Stimulated activated naive CD8-positive, alpha-beta T cell treated with anti-CD3 and anti-CD28 coated beads, Interleukin-15, Interleukin-2, amounts not matched to agents 100 ng/mL and 50 ng/mL, for 24 hours (primary cell): ENCODE measurements at regions not wholly inside any gene's neighbourhood (a gene's known extent, or its start where the extent isn't known, plus 50 kb on each side); places are given as distances from the start of the nearest gene placed in this dataset.
"Not testable (repeated sequence)": the region's sequence is repeated elsewhere in the genome, so short reads cannot be mapped to it uniquely, and the experiment has no call there.

ENCODE experiments used
- H3K27ac Mint-ChIP-seq: one replicate; pipeline ENCODE4 v1.8.0; 2021; ENCODE audit warnings: mild to moderate bottlenecking, mixed read lengths
- H3K27me3 Mint-ChIP-seq: one replicate; pipeline ENCODE4 v1.8.0; 2021; ENCODE audit warnings: mixed read lengths
- H3K36me3 Mint-ChIP-seq: one replicate; pipeline ENCODE4 v1.8.0; 2021; ENCODE audit warnings: low read depth, mixed read lengths
- H3K4me1 Mint-ChIP-seq: one replicate; pipeline ENCODE4 v1.8.0; 2021; ENCODE audit warnings: low read depth, mixed read lengths
- H3K4me3 Mint-ChIP-seq: one replicate; pipeline ENCODE4 v1.8.0; 2021; ENCODE audit warnings: mild to moderate bottlenecking, mixed read lengths
- H3K9me3 Mint-ChIP-seq: one replicate; pipeline ENCODE4 v1.8.0; 2021; ENCODE audit warnings: mixed read lengths

DNA sequence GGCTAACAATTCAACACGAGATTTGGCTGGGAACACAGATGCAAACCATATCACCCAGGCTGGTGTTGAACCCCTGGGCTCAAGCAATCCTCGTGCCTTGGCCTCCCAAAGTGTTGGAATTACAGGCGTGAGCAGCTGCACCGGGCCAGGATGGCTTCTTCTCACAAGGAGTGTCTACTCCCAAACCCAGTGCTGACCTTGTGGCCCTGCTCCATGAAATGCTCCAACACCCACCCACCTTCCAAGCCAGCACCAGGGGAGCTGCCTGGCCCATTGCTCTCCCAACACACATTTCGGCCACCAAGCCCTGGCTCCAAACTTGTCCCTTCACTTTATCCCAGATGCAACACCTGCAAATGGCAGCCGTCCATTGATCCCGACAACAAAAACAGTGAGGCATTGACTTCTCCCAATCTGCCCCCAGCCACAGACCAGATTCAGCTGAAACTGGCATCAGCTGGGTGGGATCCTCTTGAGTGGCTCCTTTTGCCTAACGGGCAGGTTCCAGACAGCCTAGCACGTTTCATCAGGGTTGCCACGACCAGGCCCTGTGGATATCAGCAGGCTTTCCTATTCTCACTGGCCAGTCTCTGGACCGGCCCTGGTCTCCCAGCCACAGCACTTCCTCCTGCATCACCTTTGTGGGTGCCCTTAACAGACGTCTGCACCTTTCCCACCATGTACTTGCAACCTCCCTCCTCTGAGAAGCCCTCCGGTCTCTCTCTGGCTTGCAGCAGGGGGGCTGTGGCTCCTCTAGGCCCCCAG, 105.7 kb upstream of the CARD11 start:
- H3K36me3 Mint-ChIP-seq: no peaks in the 10 kb centered on the region
- H3K27me3 Mint-ChIP-seq: no peaks in the 10 kb centered on the region
- no peaks in the 10 kb centered on the region for H3K9me3 Mint-ChIP-seq
- no peak overlapping the region for H3K4me3 Mint-ChIP-seq
- no peak overlapping the region for H3K27ac Mint-ChIP-seq
- peaks cover 26% of the 10 kb centered on the region for H3K4me1 Mint-ChIP-seq

GRCh38 chr7:3150027-3150426, 106.4 kb upstream of the CARD11 start:
- H3K4me1 Mint-ChIP-seq: peaks cover 30% of the 10 kb centered on the region
- no peaks in the 10 kb centered on the region for H3K36me3 Mint-ChIP-seq
- H3K27ac Mint-ChIP-seq: no peak overlapping the region
- H3K4me3 Mint-ChIP-seq: no peak overlapping the region
- no peaks in the 10 kb centered on the region for H3K9me3 Mint-ChIP-seq
- H3K27me3 Mint-ChIP-seq: no peaks in the 10 kb centered on the region

DNA sequence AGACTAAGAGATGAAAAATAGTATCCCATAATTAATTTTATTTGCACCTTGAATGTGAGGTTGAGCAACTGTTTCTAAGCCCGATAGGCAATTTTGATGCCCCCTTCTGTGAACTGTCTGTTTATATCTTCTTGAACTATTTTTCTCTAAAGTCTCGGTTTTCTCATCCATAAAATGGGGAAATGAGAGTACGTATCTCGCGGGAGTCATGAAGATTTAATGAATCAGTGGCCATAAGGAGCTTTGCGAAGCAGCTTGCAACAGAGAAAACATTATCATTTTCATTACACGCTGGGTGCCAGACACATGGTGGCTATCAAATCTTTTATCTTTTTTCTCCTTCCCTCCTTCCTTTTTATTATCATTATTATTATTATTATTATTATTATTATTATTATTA, 108.1 kb upstream of the CARD11 start:
- no peak overlapping the region for H3K27ac Mint-ChIP-seq
- no peak overlapping the region for H3K4me3 Mint-ChIP-seq
- H3K36me3 Mint-ChIP-seq: no peaks in the 10 kb centered on the region
- no peaks in the 10 kb centered on the region for H3K27me3 Mint-ChIP-seq
- peaks cover 26% of the 10 kb centered on the region for H3K4me1 Mint-ChIP-seq
- H3K9me3 Mint-ChIP-seq: no peaks in the 10 kb centered on the region

GRCh38 chr7:3152714-3153113, 109.0 kb upstream of the CARD11 start:
- Mint-ChIP-seq H3K36me3 (no peaks in the 10 kb centered on the region), H3K27ac (no peak overlapping the region), H3K9me3 (no peaks in the 10 kb centered on the region), H3K4me3 (no peak overlapping the region), H3K4me1 (peaks cover 22% of the 10 kb centered on the region), H3K27me3 (no peaks in the 10 kb centered on the region)

- Mint-ChIP-seq H3K27ac (no peak overlapping the region), H3K4me1 (peaks cover 25% of the 10 kb centered on the region), H3K9me3 (no peaks in the 10 kb centered on the region)
Observed at GRCh38 chr7:3153118-3153517, 109.5 kb upstream of the CARD11 start.

DNA sequence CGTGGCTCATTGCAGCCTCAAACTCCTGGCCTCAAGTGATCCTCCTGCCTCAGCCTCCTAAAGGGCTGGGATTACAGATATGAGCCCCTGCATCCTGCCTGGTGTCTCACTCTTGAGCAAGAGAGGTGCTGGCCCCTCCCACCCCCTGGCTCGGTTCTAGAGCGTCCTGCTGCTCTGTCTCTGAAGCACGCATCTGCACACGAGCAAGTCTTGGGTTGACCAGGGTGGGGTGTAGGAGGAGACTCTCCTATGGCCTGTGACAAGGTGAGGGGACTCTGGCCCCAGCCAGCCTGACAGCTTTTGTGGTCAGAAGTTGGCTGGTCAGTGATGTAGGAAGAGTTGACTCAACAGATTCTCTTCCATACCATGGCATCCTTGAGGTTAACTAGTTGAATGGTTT, 110.7 kb upstream of the CARD11 start:
- peaks cover 25% of the 10 kb centered on the region for H3K4me1 Mint-ChIP-seq
- H3K27me3 Mint-ChIP-seq: no peaks in the 10 kb centered on the region
- peak overlapping the region; percentile 31 for H3K27ac Mint-ChIP-seq
- no peaks in the 10 kb centered on the region for H3K36me3 Mint-ChIP-seq
- H3K4me3 Mint-ChIP-seq: no peak overlapping the region
- no peaks in the 10 kb centered on the region for H3K9me3 Mint-ChIP-seq

More at GRCh38 chr7:3153118-3153517, 109.5 kb upstream of the CARD11 start:
- Mint-ChIP-seq H3K4me3 (no peak overlapping the region), H3K36me3 (no peaks in the 10 kb centered on the region), H3K27me3 (no peaks in the 10 kb centered on the region)

- no peak overlapping the region for H3K4me3 Mint-ChIP-seq
- H3K4me1 Mint-ChIP-seq: peaks cover 23% of the 10 kb centered on the region
- peak overlapping the region; percentile 31 for H3K27ac Mint-ChIP-seq
- no peaks in the 10 kb centered on the region for H3K36me3 Mint-ChIP-seq
- no peaks in the 10 kb centered on the region for H3K27me3 Mint-ChIP-seq
- H3K9me3 Mint-ChIP-seq: no peaks in the 10 kb centered on the region
Observed at GRCh38 chr7:3154881-3155494, 111.3 kb upstream of the CARD11 start.

DNA sequence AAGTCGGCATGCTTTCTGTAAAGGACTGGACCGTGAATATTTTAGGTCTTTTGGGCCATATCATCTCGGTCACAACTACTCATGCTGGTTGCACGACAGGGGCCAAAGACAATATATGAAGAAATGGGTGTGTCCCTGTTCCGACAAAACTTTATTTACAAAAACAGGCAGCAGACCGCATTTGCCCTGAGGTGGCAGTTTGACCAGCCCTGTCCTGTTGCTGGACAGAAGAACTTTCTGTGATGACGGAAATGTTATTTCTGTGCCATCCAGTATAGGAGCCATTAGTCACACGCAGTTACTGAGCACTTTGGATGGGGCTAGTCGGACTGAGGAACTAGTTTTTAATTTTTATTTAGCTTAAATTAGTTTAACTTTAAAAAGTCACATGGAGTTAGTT, 112.8 kb upstream of the CARD11 start:
- no peaks in the 10 kb centered on the region for H3K9me3 Mint-ChIP-seq
- H3K36me3 Mint-ChIP-seq: no peaks in the 10 kb centered on the region
- no peaks in the 10 kb centered on the region for H3K27me3 Mint-ChIP-seq
- H3K4me1 Mint-ChIP-seq: peaks cover 18% of the 10 kb centered on the region
- H3K27ac Mint-ChIP-seq: no peak overlapping the region
- no peak overlapping the region for H3K4me3 Mint-ChIP-seq

DNA sequence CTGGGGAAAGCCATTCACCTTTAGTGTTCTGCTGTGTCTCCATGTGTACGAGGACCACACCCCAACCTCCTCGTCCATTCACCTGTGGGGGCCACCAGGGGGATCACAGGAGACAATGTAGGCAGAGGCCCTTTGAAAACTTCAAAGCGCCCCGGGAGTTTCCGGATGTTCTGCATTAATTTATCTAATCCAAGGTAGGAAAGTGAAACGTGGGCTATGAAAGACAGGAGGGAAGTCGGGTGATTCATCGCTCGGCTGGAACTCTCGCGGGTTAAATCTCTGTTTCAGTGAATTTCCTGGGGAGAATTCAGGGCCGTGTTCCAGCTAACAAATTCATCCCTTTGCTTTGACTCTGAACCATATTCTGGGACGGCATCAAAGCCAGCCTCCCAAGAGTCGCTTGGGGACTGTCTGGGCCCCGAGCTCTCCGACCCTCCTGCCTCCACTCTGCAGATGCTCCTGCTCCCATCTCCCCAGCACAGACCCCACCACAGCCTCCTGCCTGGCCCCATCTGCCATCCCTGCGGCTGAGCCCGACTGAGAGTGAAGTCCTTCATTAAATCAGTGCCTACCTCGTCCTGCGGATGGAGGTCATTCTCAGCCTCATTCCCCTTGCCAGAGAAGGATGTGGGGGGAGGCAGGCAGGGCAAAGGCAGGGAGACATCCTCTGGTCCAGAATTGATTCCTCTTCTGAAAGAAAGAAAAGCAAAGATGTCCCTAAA, 114.1 kb upstream of the CARD11 start:
- Mint-ChIP-seq H3K36me3 (no peaks in the 10 kb centered on the region), H3K27ac (no peak overlapping the region), H3K27me3 (no peaks in the 10 kb centered on the region), H3K4me3 (no peak overlapping the region), H3K9me3 (no peaks in the 10 kb centered on the region), H3K4me1 (peaks cover 15% of the 10 kb centered on the region)

GRCh38 chr7:3158341-3158760, 114.7 kb upstream of the CARD11 start:
- H3K27ac Mint-ChIP-seq: no peak overlapping the region
- H3K9me3 Mint-ChIP-seq: no peaks in the 10 kb centered on the region
- H3K4me3 Mint-ChIP-seq: no peak overlapping the region

GRCh38 chr7:3159039-3159438, 115.4 kb upstream of the CARD11 start:
- no peaks in the 10 kb centered on the region for H3K36me3 Mint-ChIP-seq
- H3K9me3 Mint-ChIP-seq: no peaks in the 10 kb centered on the region
- no peaks in the 10 kb centered on the region for H3K27me3 Mint-ChIP-seq
- no peak overlapping the region for H3K27ac Mint-ChIP-seq
- peaks cover 9% of the 10 kb centered on the region for H3K4me1 Mint-ChIP-seq
- no peak overlapping the region for H3K4me3 Mint-ChIP-seq

More at GRCh38 chr7:3158341-3158760, 114.7 kb upstream of the CARD11 start:
- Mint-ChIP-seq H3K27me3 (no peaks in the 10 kb centered on the region), H3K4me1 (peaks cover 15% of the 10 kb centered on the region), H3K36me3 (no peaks in the 10 kb centered on the region)

- Mint-ChIP-seq H3K9me3 (no peaks in the 10 kb centered on the region), H3K36me3 (no peaks in the 10 kb centered on the region), H3K27me3 (no peaks in the 10 kb centered on the region), H3K4me3 (no peak overlapping the region), H3K27ac (no peak overlapping the region), H3K4me1 (peaks cover 7% of the 10 kb centered on the region)
Observed at GRCh38 chr7:3159445-3159844, 115.8 kb upstream of the CARD11 start.

- not testable (repeated sequence) for H3K36me3 Mint-ChIP-seq, H3K27me3 Mint-ChIP-seq, H3K9me3 Mint-ChIP-seq, H3K27ac Mint-ChIP-seq, H3K4me1 Mint-ChIP-seq, H3K4me3 Mint-ChIP-seq
Observed at GRCh38 chr7:3159926-3160325, 116.3 kb upstream of the CARD11 start.

- Mint-ChIP-seq H3K4me1 (peaks cover 3% of the 10 kb centered on the region), H3K27ac (no peak overlapping the region), H3K36me3 (no peaks in the 10 kb centered on the region), H3K27me3 (no peaks in the 10 kb centered on the region), H3K4me3 (no peak overlapping the region), H3K9me3 (no peaks in the 10 kb centered on the region)
Observed at GRCh38 chr7:3162289-3162688, 118.6 kb upstream of the CARD11 start.

DNA sequence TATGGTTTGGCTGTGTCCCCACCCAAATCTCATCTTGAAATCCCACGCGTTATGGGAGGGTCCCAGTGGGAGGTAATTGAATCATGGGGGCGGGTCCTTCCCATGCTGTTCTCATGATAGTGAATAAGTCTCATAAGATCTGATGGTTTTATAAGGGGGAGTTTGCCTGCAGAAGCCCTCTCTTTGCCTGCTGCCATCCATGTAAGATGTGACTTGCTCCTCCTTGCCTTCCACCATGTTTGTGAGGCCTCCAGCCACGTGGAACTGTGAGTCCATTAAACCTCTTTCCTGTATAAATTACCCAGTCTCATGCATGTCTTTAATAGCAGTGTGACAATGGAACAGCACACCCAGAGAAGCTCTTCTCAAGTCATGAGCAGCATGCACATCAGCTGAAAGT, 119.1 kb upstream of the CARD11 start:
- H3K4me1 Mint-ChIP-seq, H3K27me3 Mint-ChIP-seq, H3K9me3 Mint-ChIP-seq, H3K36me3 Mint-ChIP-seq, H3K27ac Mint-ChIP-seq, H3K4me3 Mint-ChIP-seq: not testable (repeated sequence)
